ENCODE measurements at regions not wholly inside any gene's neighbourhood (a gene's known extent, or its start where the extent isn't known, plus 50 kb on each side); places are given as distances from the start of the nearest gene placed in this dataset.

- no peak for DNase-seq
- H3K9ac ChIP-seq (ENCODE audit: low read length) = no peak overlapping the region
- H2AFZ ChIP-seq (ENCODE audit: low read length) = no peak overlapping the region
- H3K27me3 ChIP-seq (ENCODE audit: low read length) = no peaks in the 10 kb centered on the region; the same call in 1 of the 2 replicates
- no peaks in the 10 kb centered on the region for H3K4me1 ChIP-seq (ENCODE audit: low read length)
- H3K79me2 ChIP-seq (ENCODE audit: low read length) = no peaks in the 10 kb centered on the region
- no peaks in the 10 kb centered on the region for H3K9me3 ChIP-seq (ENCODE audit: low read length)
- H3K9me2 ChIP-seq (replicated peaks; ENCODE audit: insufficient read depth, low read length) = no peaks in the 10 kb centered on the region
- H3K4me2 ChIP-seq (ENCODE audit: low read depth, low read length, poor library complexity, severe bottlenecking) = no peak overlapping the region
- no peaks in the 10 kb centered on the region for H3K36me3 ChIP-seq (ENCODE audit: insufficient read depth, low read length)
- H3K27ac ChIP-seq (ENCODE audit: low read length) = no peak overlapping the region
- H3K4me3 ChIP-seq (ENCODE audit: low read length) = no peak overlapping the region
- no peaks in the 10 kb centered on the region for H4K20me1 ChIP-seq (ENCODE audit: insufficient read depth, low read depth, low read length)
These were observed 299.6 kb downstream of the PCNX1 start for GRCh38 chr14:71206766-71207371.

- Histone ChIP-seq H3K36me3 (ENCODE audit: insufficient read depth, low read length) (no peaks in the 10 kb centered on the region), H3K27me3 (ENCODE audit: low read length) (peaks cover 4% of the 10 kb centered on the region; the same call in 1 of the 2 replicates), H3K27ac (ENCODE audit: low read length) (no peak overlapping the region), H3K9ac (ENCODE audit: low read length) (no peak overlapping the region), H3K9me2 (replicated peaks; ENCODE audit: insufficient read depth, low read length) (no peaks in the 10 kb centered on the region), H3K4me2 (ENCODE audit: low read depth, low read length, poor library complexity, severe bottlenecking) (no peak overlapping the region), H3K9me3 (ENCODE audit: low read length) (no peaks in the 10 kb centered on the region), H2AFZ (ENCODE audit: low read length) (no peak overlapping the region), H4K20me1 (ENCODE audit: insufficient read depth, low read depth, low read length) (no peaks in the 10 kb centered on the region), H3K79me2 (ENCODE audit: low read length) (no peaks in the 10 kb centered on the region), H3K4me3 (ENCODE audit: low read length) (no peak overlapping the region), H3K4me1 (ENCODE audit: low read length) (no peaks in the 10 kb centered on the region)
- peak; percentile 49 for DNase-seq
These were observed 301.6 kb downstream of the PCNX1 start for GRCh38 chr14:71208702-71209357.

GRCh38 chr14:71209888-71210287, 302.6 kb downstream of the PCNX1 start:
- no peak overlapping the region for H3K27ac ChIP-seq (ENCODE audit: low read length)
- no peak for DNase-seq
- H3K9me2 ChIP-seq (replicated peaks; ENCODE audit: insufficient read depth, low read length) = no peaks in the 10 kb centered on the region
- H3K9ac ChIP-seq (ENCODE audit: low read length) = no peak overlapping the region
- H2AFZ ChIP-seq (ENCODE audit: low read length) = no peak overlapping the region
- H3K4me1 ChIP-seq (ENCODE audit: low read length) = no peaks in the 10 kb centered on the region
- no peaks in the 10 kb centered on the region for H3K9me3 ChIP-seq (ENCODE audit: low read length)
- peaks cover 4% of the 10 kb centered on the region; the same call in 1 of the 2 replicates for H3K27me3 ChIP-seq (ENCODE audit: low read length)
- H4K20me1 ChIP-seq (ENCODE audit: insufficient read depth, low read depth, low read length) = no peaks in the 10 kb centered on the region
- no peaks in the 10 kb centered on the region for H3K36me3 ChIP-seq (ENCODE audit: insufficient read depth, low read length)
- H3K79me2 ChIP-seq (ENCODE audit: low read length) = no peaks in the 10 kb centered on the region
- no peak overlapping the region for H3K4me2 ChIP-seq (ENCODE audit: low read depth, low read length, poor library complexity, severe bottlenecking)
- H3K4me3 ChIP-seq (ENCODE audit: low read length) = no peak overlapping the region

- Histone ChIP-seq H2AFZ (ENCODE audit: low read length) (no peak overlapping the region), H3K9ac (ENCODE audit: low read length) (no peak overlapping the region), H3K9me3 (ENCODE audit: low read length) (no peaks in the 10 kb centered on the region), H4K20me1 (ENCODE audit: insufficient read depth, low read depth, low read length) (no peaks in the 10 kb centered on the region), H3K36me3 (ENCODE audit: insufficient read depth, low read length) (no peaks in the 10 kb centered on the region), H3K27ac (ENCODE audit: low read length) (no peak overlapping the region), H3K4me3 (ENCODE audit: low read length) (no peak overlapping the region), H3K4me2 (ENCODE audit: low read depth, low read length, poor library complexity, severe bottlenecking) (no peak overlapping the region), H3K79me2 (ENCODE audit: low read length) (no peaks in the 10 kb centered on the region), H3K4me1 (ENCODE audit: low read length) (no peaks in the 10 kb centered on the region), H3K27me3 (ENCODE audit: low read length) (peaks cover 4% of the 10 kb centered on the region; the same call in 1 of the 2 replicates), H3K9me2 (replicated peaks; ENCODE audit: insufficient read depth, low read length) (no peaks in the 10 kb centered on the region)
- DNase-seq = no peak
These were observed 304.8 kb downstream of the PCNX1 start for GRCh38 chr14:71212093-71212492.

GRCh38 chr14:71212683-71213107, 305.4 kb downstream of the PCNX1 start:
- Histone ChIP-seq H3K4me1 (ENCODE audit: low read length) (no peaks in the 10 kb centered on the region), H3K27me3 (ENCODE audit: low read length) (peaks cover 4% of the 10 kb centered on the region; the same call in 1 of the 2 replicates), H3K4me3 (ENCODE audit: low read length) (no peak overlapping the region), H4K20me1 (ENCODE audit: insufficient read depth, low read depth, low read length) (no peaks in the 10 kb centered on the region), H3K4me2 (ENCODE audit: low read depth, low read length, poor library complexity, severe bottlenecking) (no peak overlapping the region), H3K9me3 (ENCODE audit: low read length) (no peaks in the 10 kb centered on the region), H3K36me3 (ENCODE audit: insufficient read depth, low read length) (no peaks in the 10 kb centered on the region), H3K27ac (ENCODE audit: low read length) (no peak overlapping the region), H3K9ac (ENCODE audit: low read length) (no peak overlapping the region), H2AFZ (ENCODE audit: low read length) (no peak overlapping the region), H3K79me2 (ENCODE audit: low read length) (no peaks in the 10 kb centered on the region), H3K9me2 (replicated peaks; ENCODE audit: insufficient read depth, low read length) (no peaks in the 10 kb centered on the region)
- no peak for DNase-seq

GRCh38 chr14:71214241-71214640, 307.0 kb downstream of the PCNX1 start:
- DNase-seq = no peak
- H3K27ac ChIP-seq (ENCODE audit: low read length) = no peak overlapping the region
- H3K4me2 ChIP-seq (ENCODE audit: low read depth, low read length, poor library complexity, severe bottlenecking) = no peak overlapping the region
- H3K4me1 ChIP-seq (ENCODE audit: low read length) = no peaks in the 10 kb centered on the region
- no peak overlapping the region for H3K4me3 ChIP-seq (ENCODE audit: low read length)
- no peaks in the 10 kb centered on the region for H3K9me3 ChIP-seq (ENCODE audit: low read length)
- no peaks in the 10 kb centered on the region for H3K9me2 ChIP-seq (replicated peaks; ENCODE audit: insufficient read depth, low read length)
- H3K36me3 ChIP-seq (ENCODE audit: insufficient read depth, low read length) = no peaks in the 10 kb centered on the region
- H4K20me1 ChIP-seq (ENCODE audit: insufficient read depth, low read depth, low read length) = no peaks in the 10 kb centered on the region
- no peaks in the 10 kb centered on the region for H3K79me2 ChIP-seq (ENCODE audit: low read length)
- H2AFZ ChIP-seq (ENCODE audit: low read length) = no peak overlapping the region
- peaks cover 4% of the 10 kb centered on the region; the same call in 1 of the 2 replicates for H3K27me3 ChIP-seq (ENCODE audit: low read length)
- no peak overlapping the region for H3K9ac ChIP-seq (ENCODE audit: low read length)

- H3K27ac ChIP-seq (ENCODE audit: low read length) = no peak overlapping the region
- no peak overlapping the region for H2AFZ ChIP-seq (ENCODE audit: low read length)
- no peak overlapping the region for H3K4me2 ChIP-seq (ENCODE audit: low read depth, low read length, poor library complexity, severe bottlenecking)
- H3K9ac ChIP-seq (ENCODE audit: low read length) = no peak overlapping the region
- no peaks in the 10 kb centered on the region for H3K9me3 ChIP-seq (ENCODE audit: low read length)
- no peak overlapping the region for H3K4me3 ChIP-seq (ENCODE audit: low read length)
- DNase-seq = no peak
- no peaks in the 10 kb centered on the region for H3K9me2 ChIP-seq (replicated peaks; ENCODE audit: insufficient read depth, low read length)
- H3K36me3 ChIP-seq (ENCODE audit: insufficient read depth, low read length) = no peaks in the 10 kb centered on the region
- 0 out of 2 replicates have a peak, but pooled peaks cover 2% of the 10 kb centered on the region for H3K27me3 ChIP-seq (ENCODE audit: low read length)
- no peaks in the 10 kb centered on the region for H3K4me1 ChIP-seq (ENCODE audit: low read length)
- no peaks in the 10 kb centered on the region for H4K20me1 ChIP-seq (ENCODE audit: insufficient read depth, low read depth, low read length)
- no peaks in the 10 kb centered on the region for H3K79me2 ChIP-seq (ENCODE audit: low read length)
These were observed 313.2 kb downstream of the PCNX1 start for GRCh38 chr14:71220462-71220861.

- H4K20me1 ChIP-seq (ENCODE audit: insufficient read depth, low read depth, low read length) = no peaks in the 10 kb centered on the region
- H3K79me2 ChIP-seq (ENCODE audit: low read length) = no peaks in the 10 kb centered on the region
- H3K27ac ChIP-seq (ENCODE audit: low read length) = no peak overlapping the region
- no peak for DNase-seq
- no peaks in the 10 kb centered on the region for H3K9me2 ChIP-seq (replicated peaks; ENCODE audit: insufficient read depth, low read length)
- H2AFZ ChIP-seq (ENCODE audit: low read length) = no peak overlapping the region
- no peak overlapping the region for H3K4me3 ChIP-seq (ENCODE audit: low read length)
- H3K9ac ChIP-seq (ENCODE audit: low read length) = no peak overlapping the region
- no peaks in the 10 kb centered on the region for H3K36me3 ChIP-seq (ENCODE audit: insufficient read depth, low read length)
- H3K4me1 ChIP-seq (ENCODE audit: low read length) = no peaks in the 10 kb centered on the region
- H3K9me3 ChIP-seq (ENCODE audit: low read length) = no peaks in the 10 kb centered on the region
- H3K27me3 ChIP-seq (ENCODE audit: low read length) = 0 out of 2 replicates have a peak, but pooled peaks cover 2% of the 10 kb centered on the region
- H3K4me2 ChIP-seq (ENCODE audit: low read depth, low read length, poor library complexity, severe bottlenecking) = no peak overlapping the region
These were observed 313.9 kb downstream of the PCNX1 start for GRCh38 chr14:71221119-71221518.
